ENCODE measurements at regions not wholly inside any gene's neighbourhood (a gene's known extent, or its start where the extent isn't known, plus 50 kb on each side); places are given as distances from the start of the nearest gene placed in this dataset.
"Not testable (repeated sequence)": the region's sequence is repeated elsewhere in the genome, so short reads cannot be mapped to it uniquely, and the experiment has no call there.

DNA sequence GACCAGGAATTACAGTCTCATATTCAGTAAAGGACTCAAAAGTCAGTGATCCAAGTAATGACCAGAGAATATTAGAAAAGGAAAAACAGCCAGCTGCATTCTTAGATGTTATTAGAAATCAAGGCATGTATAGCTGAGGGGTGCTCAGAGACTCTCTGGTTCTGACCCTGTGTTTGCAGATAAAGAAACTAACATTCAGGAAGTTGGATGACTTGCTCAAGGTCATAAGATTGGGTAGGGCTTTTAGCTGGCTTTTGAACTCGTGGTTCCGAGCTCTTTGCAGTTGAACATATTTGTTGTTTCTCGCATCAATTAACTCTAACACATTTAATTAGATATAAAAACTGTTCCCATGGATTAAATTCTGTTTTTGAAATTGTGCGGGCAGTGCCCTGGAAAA lies 62.5 kb upstream of the ENPP6 start:
- DNase-seq = no peak

DNA sequence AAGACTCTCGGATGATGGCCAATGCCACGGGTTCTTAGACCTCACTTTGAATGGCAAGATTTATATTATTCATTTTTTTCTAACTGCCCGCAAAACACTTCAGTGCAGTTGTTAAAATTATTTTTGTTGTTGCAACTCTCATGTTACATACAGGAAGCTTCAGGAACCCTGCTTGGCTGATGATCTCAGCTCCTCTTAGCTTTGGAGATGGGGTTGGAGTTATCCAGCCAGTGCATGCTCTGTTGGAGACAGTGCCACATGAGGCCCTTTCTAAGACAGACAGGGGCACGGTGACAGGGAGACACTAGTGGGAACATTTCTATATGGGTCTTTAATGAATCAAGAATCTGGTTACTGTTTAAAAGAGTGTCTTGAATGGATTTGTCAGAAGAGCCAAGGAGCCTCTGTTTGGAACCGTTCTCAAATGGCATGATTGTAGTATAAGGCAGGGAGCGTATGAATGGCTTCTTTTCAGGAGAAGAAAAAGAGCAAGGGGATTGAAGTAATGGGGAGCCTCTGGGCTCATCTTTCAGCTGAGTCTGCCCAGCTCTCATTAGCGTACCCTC lies 61.9 kb upstream of the ENPP6 start:
- no peak for DNase-seq

DNA sequence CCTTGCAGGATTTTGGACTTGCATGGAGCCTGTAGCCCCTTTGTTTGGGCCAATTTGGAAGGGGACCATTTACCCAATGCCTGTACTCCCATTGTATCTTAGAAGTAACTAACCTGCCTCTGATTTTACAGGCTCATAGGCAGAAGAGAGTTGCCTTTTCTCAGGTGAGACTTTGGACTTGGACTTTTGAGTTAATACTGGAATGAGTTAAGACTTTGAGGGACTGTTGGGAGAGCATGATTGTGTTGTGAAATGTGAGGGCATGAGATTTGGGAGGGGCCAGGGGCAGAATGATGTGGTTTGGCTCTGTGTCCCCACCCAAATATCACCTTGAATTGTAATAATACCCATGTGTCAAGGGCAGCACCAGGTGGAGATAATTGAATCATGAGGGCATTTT lies 60.1 kb upstream of the ENPP6 start:
- DNase-seq = not testable (repeated sequence)

DNA sequence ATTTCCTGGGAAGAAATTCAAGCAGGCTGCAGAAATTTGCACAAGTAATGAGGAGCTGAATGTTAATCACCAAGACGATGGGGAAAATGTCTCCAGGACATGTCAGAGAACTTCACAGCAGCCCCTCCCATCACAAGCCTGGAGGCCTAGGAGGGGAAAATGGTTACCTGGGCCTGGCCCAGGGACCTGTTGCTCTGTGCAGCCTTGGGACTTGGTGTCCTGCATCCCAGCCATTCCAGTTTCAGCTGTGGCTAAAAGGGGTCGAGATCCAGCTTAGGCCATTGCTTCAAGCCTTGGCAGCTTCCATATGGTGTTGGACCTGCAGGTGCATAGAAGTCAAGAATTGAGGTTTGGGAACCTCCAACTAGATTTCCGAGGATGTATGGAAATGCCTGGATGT lies 59.3 kb upstream of the ENPP6 start:
- not testable (repeated sequence) for DNase-seq

DNA sequence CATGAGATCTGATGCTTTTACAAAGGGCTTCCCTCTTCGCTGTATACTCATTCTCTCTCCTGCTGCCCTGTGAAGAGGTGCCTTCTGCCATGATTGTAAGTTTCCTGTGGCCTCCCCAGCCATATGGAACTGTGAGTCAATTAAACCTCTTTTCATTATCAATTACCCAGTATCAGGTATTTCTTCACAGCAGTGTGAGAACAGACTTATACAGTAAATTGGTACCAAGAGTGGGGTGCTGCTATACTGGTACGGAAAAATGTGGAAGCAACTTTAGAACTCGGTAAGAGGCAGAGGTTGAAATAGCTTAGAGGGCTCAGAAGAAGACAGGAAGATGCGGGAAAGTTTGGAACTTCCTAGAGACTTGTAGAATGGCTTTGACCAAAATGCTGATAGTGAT lies 58.7 kb upstream of the ENPP6 start:
- not testable (repeated sequence) for DNase-seq

DNA sequence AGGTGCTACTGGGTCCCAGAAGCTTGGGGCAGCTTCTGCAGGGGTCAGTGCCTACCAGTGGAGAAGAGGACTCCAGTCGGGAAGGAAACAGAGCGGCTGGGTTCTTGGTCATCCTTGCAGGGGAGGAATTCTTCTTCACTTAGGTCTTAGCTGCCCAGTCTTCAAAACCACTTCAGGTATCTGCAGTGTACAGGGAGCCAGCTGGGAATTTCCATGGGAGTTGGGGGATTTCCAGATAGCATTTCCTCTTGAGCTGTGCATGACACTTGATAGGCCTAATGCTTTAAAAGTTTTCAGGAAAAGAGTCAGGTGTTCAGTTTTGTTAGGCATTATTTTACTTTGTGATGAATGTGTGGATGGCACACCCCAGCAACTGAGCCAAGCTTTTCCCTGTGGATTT lies 58.1 kb upstream of the ENPP6 start:
- DNase-seq = no peak

DNA sequence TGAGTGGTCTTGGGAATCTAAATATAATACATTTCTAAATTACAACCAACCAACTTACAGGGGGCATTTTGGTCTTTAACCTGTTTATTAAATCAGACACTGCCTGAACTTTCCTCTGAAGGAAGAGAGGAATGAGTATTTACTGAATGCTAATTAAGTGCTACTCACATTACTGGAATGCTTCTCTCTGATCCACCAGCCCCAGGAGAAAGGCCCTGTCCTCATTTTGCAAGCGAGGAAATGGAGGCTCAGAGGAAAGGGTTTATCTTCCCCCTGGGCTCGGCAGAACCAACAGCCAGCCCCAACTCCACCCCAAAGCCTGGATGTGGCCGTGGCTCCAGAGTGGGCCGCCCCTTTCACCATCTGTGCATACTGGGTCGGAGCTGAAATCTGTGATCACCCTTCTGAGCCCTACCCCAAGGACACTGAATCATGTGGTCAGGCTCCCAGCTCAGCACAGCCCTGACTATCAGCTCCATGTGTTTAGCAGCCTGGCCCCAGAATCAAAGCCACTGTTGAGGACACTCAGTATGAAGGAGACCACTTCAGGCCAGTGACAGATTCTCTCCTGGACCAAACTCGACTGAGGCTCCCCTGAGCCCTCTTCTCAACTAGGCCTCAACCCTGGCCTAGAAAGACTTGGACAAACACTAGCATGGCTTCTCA lies 56.7 kb upstream of the ENPP6 start:
- DNase-seq = no peak

DNA sequence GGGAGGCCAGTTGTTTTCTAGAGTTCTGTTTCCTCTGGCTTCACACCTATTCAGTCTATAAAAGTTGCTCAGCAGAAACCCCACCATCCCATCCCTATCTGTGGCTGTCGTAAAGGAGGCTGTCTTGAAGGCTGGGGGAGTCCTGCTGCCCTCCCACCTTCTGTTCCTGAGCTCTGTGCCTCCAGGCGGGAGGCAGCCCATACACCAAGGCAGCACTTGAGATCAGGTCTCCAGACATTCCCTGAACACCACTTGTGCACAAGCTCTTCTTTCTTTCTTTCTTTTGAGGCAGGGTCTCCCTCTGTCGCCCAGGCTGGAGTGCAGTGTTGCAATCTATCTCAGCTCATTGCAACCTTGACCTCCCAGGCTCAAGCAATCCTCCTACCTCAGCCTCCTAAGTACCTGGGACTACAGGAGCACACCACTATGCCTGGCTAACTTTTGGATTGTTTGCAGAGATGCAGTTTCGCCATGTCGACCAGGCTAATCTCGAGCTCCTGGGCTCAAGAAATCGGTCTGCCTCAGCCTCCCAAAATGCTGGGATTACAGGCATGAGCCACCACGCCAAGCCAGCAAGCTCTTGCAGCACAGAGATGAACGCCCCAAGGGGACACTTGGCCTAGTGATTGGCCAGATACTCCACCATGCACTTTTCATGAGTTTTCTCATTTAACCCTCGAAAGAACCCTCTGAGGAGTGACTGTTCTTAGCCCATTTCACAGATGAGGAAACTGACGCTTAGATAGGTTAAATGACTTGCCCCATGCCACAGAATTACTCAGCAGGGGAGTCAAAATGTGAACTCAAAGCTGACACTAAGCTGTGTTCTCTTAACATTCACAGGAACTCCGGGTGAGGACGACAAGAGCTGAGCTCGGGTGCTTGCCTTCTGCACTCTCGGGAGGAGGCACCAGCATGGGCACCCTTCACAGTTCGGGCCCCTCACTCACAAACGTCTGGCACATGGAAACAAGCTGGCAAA lies 55.8 kb upstream of the ENPP6 start:
- DNase-seq = no peak

DNA sequence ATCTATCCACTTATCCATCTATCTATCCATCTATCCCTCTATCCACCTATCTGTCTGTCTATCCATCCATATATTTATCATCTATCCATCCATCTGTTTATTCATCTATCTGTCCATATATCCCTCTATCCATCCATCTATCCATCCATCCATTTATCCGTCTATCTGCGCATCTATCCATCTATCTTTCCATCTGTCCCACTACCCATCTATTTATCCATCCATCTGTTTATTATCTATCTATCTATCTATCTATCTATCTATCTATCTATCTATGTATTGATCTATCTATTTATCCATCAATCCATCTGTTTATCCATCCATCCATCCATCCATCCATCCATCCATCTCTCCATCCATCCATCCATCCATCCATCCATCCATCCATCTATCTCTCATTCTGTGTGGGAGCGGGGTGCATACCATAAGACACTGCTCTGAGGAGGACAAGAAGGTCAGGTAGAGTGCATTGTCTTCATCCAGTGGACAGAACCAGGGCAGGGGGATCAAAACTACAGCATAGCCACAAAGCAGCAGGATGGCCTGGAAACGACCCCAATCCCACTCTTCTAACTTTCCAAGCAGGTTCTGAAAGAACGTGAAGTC lies 53.2 kb upstream of the ENPP6 start:
- no peak for DNase-seq

DNA sequence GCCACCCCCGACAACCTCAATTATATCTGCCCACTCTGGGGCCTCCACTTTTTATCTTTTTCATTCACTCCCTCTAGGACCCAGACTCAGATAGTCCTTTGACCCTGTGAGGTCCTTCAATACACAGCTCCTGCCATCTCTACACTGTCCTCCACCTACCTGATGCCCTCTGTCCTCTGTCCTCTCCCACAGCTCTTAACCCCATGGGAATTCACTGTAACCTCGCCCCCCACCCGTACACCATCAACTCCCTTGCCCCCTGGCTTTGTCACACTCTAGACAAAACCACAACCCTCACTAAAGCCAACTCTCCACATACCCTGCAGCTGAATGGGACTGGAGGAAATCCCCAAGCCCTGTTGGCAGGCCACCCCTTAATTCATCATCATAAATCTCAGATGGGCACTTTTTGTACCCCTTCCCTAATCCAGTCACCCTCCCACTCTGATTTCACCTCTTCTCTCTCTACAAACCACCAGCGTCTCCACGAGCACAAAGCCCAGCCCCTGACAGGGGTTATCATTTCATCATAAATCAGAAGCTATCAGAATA lies 52.3 kb upstream of the ENPP6 start:
- no peak for DNase-seq

DNA sequence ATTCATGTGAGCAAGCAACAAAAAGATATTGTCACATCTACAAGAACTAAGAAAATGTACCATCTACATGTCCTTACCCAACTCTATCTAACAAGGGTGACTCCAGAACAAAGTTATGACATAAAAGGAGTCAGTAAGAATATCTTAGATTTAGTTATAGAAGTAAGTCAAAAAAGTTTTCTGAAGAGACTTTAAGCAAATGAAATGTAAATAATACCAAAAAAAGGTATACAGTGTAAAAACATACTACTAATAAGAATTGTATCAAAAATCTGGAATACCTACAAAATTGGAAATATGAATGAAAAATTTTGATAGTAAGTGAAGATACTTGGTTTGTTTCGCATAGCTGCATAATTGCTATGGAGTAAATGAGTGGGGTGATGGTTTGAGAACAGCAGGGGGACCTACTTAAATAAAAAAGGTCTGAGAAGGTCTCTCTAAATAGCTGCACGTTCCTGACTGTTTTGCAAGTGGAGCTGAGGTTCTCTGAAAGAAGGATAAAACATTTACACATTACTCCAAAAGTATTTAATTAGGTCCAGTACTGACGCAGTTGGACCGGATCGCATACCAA lies 51.0 kb upstream of the ENPP6 start:
- DNase-seq = peak; percentile 58

DNA sequence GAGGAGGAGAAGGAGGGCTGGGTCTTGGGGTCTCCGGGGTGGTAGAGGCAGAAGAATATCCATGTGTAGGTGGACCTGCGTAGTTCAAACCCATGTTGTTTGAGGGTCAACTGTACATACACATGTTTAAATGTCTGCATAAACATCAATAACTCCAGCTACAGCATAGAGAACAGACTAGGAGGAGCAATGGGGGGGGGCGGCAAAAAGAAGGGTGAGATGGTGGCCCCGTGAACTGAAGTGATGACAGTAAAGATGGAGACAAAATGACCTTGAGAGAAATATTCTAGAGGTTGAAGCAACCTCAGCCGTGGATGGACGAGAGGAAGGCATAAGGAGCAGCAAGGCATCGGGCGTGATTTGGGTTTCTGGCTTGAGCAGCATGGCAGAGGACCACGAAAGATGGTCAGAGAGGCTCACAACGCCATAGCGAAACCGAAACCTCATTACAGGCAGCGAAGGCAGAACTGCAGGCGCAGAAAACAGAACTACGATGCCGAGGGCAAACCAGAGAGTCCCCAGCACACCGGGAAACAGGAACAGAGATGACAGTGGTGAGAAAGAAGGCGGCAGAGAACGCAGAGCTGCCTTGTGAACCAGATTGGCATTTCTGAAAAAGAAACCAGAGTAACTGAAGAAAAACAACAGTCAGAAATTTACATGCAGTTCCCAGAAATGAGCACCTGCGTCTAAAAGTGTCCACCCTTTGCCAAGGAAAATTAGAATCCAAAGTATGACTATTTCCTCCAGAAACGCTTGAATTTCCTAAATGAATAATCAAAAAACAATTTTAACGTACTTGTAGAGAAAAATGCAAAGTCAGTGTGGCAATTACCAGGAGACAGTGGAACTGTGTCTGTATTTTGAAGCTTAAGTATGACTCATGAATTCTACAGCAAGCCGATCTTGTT lies 50.3 kb upstream of the ENPP6 start:
- DNase-seq = peak; percentile 75

Measured in hematopoietic multipotent progenitor cell treated with erythropoietin and hydrocortisone succinate and interleukin-3 and kit ligand, for 8 days (in vitro differentiated cells).